Activated naive CD8-positive, alpha-beta T cell treated with anti-CD3 and anti-CD28 coated beads, Interleukin-2, amount 10 ng/mL, durations not matched to agents 7 days and 5 days (primary cell): ENCODE measurements at regions not wholly inside any gene's neighbourhood (a gene's known extent, or its start where the extent isn't known, plus 50 kb on each side); places are given as distances from the start of the nearest gene placed in this dataset.

Source experiments
- ATAC-seq: fragments of 150-1000 bp; cut with Tn5 transposase; one replicate; pipeline ENCODE4 v1.10.0; 2021; ENCODE audit warnings: low read depth, moderate library complexity
- POLR2A ChIA-PET: fragments of 350-600 bp; sonication (Branson Sonifier 250); formaldehyde crosslinking; loops from one replicate; lab custom pipeline; 2021; ENCODE audit warnings: antibody characterized with exemption; lab: Charles Lee
- DNase-seq: peaks from one replicate; pipeline ENCODE4 v3.0.0; 2021
- H3K27ac Mint-ChIP-seq: one replicate; pipeline ENCODE4 v1.8.0; 2022; ENCODE audit warnings: mild to moderate bottlenecking, mixed read lengths
- H3K27me3 Mint-ChIP-seq: one replicate; pipeline ENCODE4 v1.8.0; 2022; ENCODE audit warnings: mild to moderate bottlenecking, moderate library complexity, mixed read lengths
- H3K36me3 Mint-ChIP-seq: one replicate; pipeline ENCODE4 v1.8.0; 2021; ENCODE audit warnings: mild to moderate bottlenecking, mixed read lengths
- H3K4me1 Mint-ChIP-seq: one replicate; pipeline ENCODE4 v1.8.0; 2021; ENCODE audit warnings: mixed read lengths
- H3K4me3 Mint-ChIP-seq: one replicate; pipeline ENCODE4 v1.8.0; 2022; ENCODE audit warnings: mild to moderate bottlenecking, moderate library complexity, mixed read lengths
- H3K9me3 Mint-ChIP-seq: one replicate; pipeline ENCODE4 v1.8.0; 2021; ENCODE audit warnings: mixed read lengths

DNA sequence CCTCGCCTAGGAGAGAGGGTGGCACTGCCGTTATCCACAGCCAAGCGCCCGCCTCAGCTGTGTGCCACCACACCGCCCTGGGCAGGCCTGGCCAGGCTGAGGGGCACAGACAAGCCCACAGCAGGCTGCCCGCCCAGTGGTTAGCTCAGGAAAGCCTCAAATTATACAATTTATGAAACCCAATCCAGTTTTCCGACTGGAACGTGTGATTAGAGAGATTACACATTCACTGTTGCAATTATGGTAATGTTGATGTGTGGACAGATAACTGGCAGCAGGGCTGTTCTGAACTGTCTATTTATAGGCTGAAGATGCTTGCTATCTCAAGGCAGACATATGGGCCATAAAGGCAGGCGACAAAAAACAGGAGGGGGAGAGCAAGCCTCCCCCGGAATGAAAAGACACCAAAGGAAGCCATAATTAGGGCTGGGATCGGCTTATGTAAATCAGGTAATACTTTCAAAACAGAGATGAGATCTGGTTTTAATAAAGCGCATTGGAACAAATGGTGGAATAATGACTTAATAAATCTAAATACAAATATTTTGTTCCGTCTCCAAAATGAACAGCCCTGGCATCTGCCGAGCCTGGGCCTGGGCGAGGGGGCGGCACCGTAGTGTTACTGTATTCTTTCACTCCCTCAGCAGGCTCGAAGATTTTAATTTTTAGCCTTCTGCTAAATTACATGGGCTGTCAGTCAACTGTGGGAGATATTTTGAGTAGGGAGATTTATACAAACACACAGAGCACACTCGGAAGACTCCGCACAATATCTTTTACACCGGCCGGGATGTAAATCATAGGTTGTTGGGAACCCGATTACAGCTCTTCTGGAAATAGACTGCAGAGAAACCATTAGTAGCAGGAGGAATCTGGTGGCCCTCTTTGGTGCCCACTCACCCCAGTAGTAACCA, 103.1 kb upstream of the TLE3 start:
- POLR2A ChIA-PET: no interaction called here
- Mint-ChIP-seq H3K36me3 (no peaks in the 10 kb centered on the region), H3K4me1 (no peaks in the 10 kb centered on the region), H3K27ac (no peak overlapping the region), H3K4me3 (no peak overlapping the region), H3K9me3 (no peaks in the 10 kb centered on the region), H3K27me3 (peaks cover 10% of the 10 kb centered on the region)
- no peak for DNase-seq
- no peak for ATAC-seq

DNA sequence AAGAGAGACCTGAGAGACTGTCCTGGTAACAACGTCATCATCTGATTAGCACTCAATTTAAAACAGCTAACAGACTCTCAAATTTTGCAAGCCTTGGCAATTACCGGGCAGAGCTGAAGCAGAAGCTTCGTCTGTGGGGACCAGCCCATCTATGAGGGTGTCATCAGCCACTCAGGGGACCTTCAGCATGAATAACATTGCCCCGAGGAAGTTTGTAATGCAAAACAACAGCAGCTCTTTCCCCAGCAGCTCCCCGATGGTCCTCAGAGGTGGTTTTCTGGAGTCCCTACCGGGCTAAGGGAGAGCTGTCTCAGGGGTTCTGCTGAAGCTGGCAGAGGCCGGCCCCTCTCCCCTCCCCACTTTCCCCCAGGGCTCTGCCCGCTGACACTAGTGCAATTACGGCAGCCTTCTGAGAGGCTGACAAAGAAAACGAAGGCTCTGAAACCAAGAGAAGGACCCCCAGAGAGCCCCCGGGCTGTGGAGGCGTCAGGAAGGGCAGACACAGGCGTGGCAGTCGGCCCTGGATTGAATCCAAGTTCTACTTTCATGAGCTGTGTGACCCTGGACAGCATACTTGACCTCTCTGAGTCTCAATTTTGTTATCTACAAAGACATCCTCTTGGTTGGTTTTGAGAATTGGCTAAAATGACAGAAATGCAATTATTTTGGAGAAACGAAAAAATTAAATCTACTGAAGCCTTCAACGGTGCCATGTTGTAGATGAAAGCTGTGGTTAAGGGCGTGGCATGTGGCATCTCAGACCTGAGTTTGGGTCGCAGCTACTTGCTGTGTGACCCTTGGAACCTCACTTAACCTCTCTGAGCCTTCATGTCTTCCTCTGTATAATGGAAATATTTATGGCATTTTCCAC, 102.1 kb upstream of the TLE3 start:
- Mint-ChIP-seq H3K9me3 (no peaks in the 10 kb centered on the region), H3K36me3 (no peaks in the 10 kb centered on the region), H3K27ac (no peak overlapping the region), H3K4me3 (no peak overlapping the region), H3K4me1 (no peaks in the 10 kb centered on the region), H3K27me3 (peaks cover 7% of the 10 kb centered on the region)
- POLR2A ChIA-PET: no interaction called here
- no peak for DNase-seq
- ATAC-seq: no peak

DNA sequence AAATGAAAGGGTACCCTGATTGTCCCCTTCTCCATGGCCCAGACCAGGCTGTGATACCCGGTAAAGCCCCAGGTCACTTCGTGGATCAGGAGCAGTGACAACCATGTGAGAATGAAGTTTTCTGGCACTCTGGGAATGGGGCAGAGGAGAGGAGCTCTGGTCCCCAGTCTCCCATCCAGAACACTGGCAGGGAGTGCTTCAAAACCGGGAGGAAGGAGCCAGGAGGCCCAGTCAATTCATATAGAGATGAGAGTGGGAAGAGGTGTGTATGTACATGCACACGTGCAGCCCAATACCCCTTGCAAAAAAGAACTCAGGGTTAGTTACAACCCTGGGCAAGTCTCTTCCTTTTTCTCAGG, 101.4 kb upstream of the TLE3 start:
- POLR2A ChIA-PET: no interaction called here
- no peak for ATAC-seq
- no peaks in the 10 kb centered on the region for H3K36me3 Mint-ChIP-seq
- H3K27me3 Mint-ChIP-seq: peaks cover 5% of the 10 kb centered on the region
- no peak overlapping the region for H3K4me3 Mint-ChIP-seq
- no peaks in the 10 kb centered on the region for H3K9me3 Mint-ChIP-seq
- H3K4me1 Mint-ChIP-seq: no peaks in the 10 kb centered on the region
- no peak for DNase-seq
- no peak overlapping the region for H3K27ac Mint-ChIP-seq

DNA sequence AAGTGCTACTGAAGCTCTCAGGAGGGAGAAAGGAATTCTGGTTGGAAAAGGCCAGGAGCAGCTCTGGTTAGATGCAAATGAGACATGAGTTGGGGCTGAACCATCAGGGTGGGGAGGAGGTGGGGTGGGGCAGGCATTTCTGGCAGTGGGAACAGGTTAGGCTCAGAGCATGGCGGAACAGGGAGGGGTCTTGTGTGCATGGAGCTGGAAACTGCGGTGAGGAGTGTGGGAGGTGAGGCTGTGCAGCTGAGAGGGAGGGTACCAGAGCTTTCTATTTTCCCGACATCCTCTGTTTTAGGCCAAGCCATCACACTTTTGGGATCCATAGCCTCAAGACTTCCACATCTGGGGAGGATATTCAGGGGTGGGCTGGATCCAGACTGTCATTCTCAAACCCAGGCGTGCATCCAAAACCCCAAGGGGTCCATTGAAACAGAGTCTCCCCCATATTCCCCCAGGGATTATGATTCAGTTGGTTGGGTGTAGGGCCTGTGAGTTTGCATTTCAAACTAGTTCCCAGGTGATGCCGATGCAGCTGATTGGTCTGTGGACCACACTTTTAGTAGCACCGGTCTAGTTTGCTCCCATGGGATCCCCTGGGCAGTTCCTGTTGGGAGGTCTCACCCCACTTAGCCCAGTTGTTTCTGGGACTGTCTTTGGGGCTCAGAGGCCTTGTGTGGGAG, 100.9 kb upstream of the TLE3 start:
- no peaks in the 10 kb centered on the region for H3K4me1 Mint-ChIP-seq
- no peaks in the 10 kb centered on the region for H3K9me3 Mint-ChIP-seq
- no peak overlapping the region for H3K27ac Mint-ChIP-seq
- H3K4me3 Mint-ChIP-seq: no peak overlapping the region
- ATAC-seq: no peak
- POLR2A ChIA-PET: no interaction called here
- H3K27me3 Mint-ChIP-seq: peaks cover 5% of the 10 kb centered on the region
- DNase-seq: no peak
- no peaks in the 10 kb centered on the region for H3K36me3 Mint-ChIP-seq

DNA sequence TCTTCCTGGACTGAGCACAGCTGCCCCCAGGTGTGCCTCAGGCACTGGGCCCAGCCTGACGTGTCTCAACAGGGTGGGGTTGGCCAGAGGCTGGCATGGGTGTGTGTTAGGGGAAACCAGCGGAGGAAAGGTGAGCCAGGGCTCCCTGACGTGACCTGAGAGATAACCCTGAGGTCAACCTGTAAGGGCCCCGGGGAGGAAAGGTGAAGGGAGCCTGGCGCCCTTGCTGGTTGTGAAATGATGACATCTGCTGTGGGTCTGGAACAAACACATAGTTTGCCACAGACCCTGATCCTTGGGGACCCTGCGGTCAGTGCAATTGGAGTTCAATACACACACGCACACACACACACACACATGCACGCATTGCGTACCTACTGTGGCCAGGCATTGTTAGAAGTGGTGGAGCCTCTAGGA, 100.2 kb upstream of the TLE3 start:
- no peak overlapping the region for H3K4me3 Mint-ChIP-seq
- H3K4me1 Mint-ChIP-seq: no peaks in the 10 kb centered on the region
- no peaks in the 10 kb centered on the region for H3K9me3 Mint-ChIP-seq
- H3K36me3 Mint-ChIP-seq: no peaks in the 10 kb centered on the region
- no peak for DNase-seq
- POLR2A ChIA-PET: no interaction called here
- no peak overlapping the region for H3K27ac Mint-ChIP-seq
- H3K27me3 Mint-ChIP-seq: peaks cover 7% of the 10 kb centered on the region
- ATAC-seq: no peak

DNA sequence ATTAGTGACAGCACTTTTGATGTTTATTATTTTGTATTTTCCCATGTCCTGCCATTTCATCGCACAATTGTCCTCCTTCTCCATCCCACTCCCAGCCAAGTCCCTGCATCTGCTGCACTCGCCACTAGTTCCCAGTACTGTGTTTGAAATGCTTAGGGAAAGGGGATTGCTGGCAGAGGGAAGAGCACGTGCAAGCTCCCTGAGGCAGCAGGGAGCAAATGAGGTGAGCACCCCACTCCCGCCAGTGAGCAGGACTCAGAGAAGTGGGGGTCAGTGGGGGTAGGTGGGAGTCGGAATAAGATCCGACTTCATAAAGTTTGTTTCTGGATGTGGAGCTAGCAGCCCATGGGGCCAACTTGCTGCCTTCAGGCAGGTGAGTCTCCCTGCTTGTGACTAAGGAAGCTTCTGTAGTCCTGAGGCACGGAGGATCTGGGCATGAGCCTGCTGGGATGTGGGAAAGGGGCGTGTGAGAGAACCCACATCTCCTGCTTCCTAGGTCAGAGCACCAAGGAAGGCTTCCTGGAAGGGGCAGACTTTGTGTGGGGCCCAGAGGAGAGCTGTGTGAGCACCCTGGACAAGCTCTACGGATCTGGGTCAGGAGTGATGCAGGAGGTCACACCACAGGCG, 99.7 kb upstream of the TLE3 start:
- DNase-seq (no peak), ATAC-seq (no peak)
- Mint-ChIP-seq H3K4me3 (no peak overlapping the region), H3K27ac (no peak overlapping the region), H3K4me1 (no peaks in the 10 kb centered on the region), H3K36me3 (no peaks in the 10 kb centered on the region), H3K9me3 (no peaks in the 10 kb centered on the region), H3K27me3 (peaks cover 5% of the 10 kb centered on the region)
- POLR2A ChIA-PET: no interaction called here

DNA sequence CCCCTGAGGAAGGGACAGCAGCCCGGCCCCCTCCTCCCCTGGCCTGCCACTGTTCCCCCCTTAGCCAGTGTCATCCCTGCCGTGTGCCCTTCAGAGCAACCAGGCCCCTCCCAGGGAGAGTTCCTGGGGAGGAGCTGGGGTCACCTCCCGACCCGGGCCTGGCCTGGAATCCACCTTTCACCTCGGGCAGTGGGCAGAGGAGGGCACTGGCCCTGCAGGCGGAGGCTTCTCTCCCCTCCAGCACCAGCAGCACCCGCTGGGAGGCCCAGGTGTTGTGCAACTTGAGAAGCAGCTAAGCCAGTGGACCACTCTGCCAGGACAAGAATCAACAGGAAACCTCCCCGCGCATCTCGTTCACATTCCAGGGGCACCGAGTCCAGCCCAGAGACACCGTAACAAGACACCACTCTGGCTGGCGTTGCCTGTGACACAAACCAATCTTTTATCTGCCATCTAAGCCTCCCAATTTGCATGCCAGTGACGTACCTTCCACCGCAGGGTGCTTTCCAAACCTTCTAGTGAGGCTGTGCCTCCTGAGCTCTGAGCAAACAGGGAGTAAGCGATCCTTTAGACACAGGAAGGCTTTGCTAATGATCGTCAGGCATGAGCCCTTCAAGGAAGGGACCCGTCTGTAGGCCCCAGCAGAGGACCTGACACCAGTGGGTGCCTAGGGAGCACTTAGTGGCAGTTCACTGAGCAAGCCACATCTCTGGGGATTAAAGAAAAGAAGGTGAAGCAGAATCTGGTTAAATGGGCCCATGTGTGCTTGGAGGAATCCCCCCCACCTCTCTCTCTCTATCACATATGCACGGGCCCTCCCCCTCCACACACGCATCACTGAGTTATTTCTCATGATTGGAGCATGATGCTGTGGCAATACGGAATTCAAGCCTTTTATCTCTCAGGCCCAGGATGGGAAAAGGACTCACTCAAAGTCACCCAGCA, 98.9 kb upstream of the TLE3 start:
- no peaks in the 10 kb centered on the region for H3K9me3 Mint-ChIP-seq
- H3K27ac Mint-ChIP-seq: no peak overlapping the region
- H3K27me3 Mint-ChIP-seq: peaks cover 2% of the 10 kb centered on the region
- H3K4me3 Mint-ChIP-seq: no peak overlapping the region
- H3K4me1 Mint-ChIP-seq: no peaks in the 10 kb centered on the region
- no peaks in the 10 kb centered on the region for H3K36me3 Mint-ChIP-seq
- POLR2A ChIA-PET: no interaction called here
- DNase-seq (no peak), ATAC-seq (no peak)

DNA sequence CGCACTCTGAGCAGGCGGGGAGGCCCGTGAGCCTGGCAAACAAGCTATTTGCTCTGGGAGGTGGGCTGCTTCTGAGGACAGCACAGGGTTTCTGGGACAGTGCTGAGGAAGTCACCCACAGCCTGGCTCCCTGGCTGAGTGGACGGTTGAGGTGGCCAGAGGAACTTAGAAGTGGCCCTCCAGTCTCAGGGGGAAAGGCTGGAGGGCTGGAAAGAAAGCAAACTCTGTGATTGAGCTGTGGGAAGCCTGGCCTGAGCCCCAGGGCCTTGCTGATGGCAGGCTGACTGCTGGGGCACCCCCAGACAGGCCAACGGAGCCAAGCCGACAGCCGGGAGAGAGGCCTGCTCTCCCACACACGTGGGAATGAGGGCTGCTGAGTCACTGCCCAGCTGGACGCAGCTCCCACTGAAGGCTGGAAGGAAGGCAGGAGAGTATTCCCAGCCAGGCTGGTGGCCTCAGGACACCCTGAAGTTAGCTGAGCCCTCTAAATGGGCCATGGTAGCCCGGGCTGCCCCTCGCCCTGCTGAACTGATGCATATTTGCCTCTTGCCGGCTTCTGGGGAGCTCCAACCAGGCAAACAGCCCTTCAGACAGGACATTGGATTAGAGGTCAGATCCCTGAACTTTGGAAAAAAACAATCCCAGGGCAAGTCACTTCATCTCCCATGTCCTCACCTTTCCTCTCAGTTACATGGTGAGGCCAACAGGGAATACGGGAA, 98.0 kb upstream of the TLE3 start:
- ATAC-seq (no peak), DNase-seq (no peak)
- POLR2A ChIA-PET: no interaction called here
- Mint-ChIP-seq H3K9me3 (no peaks in the 10 kb centered on the region), H3K4me3 (no peak overlapping the region), H3K27ac (no peak overlapping the region), H3K4me1 (no peaks in the 10 kb centered on the region), H3K36me3 (no peaks in the 10 kb centered on the region), H3K27me3 (peaks cover 2% of the 10 kb centered on the region)

DNA sequence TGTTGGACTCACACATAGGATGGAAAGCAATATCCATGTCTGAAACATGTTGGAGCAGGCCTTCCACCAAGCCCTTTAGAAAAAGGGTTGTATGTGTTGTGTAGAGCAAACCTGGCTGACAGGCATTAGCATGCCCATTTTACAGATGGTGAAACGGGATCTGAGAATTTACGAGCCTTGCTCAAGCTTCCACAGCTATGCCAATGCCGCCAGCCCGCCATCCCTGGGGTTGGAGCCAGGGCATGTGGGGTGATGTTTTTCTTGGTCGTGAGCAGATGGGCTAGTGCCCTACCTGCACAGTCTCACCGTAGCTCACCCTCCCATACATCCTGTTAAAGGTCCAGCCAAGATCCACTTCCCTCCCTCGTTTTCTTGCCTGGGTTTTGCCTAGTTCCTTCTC, 97.5 kb upstream of the TLE3 start:
- no peak overlapping the region for H3K4me3 Mint-ChIP-seq
- no peaks in the 10 kb centered on the region for H3K36me3 Mint-ChIP-seq
- peaks cover 2% of the 10 kb centered on the region for H3K27me3 Mint-ChIP-seq
- POLR2A ChIA-PET: no interaction called here
- no peak for DNase-seq
- no peaks in the 10 kb centered on the region for H3K4me1 Mint-ChIP-seq
- H3K27ac Mint-ChIP-seq: no peak overlapping the region
- no peak for ATAC-seq
- no peaks in the 10 kb centered on the region for H3K9me3 Mint-ChIP-seq

DNA sequence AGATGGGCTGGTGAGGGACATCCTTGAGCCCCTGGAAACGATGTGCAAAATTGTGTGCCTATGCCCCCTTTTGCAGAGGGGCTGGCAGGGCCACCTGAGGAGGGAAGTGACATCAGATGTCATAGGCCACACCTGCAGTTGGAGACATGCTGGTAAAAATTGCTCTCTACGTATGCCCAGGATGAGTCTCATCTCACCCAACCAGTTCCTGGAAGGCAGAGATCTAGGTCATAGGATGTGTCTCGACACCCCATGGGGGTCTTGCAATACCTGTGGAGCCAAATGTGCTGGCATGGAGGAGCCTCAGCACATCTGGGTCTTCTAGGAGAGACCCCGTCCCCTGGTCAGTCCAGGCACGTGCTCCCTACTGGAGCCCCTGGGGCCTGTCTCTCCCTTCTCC, 96.5 kb upstream of the TLE3 start:
- H3K27ac Mint-ChIP-seq: no peak overlapping the region
- H3K4me1 Mint-ChIP-seq: no peaks in the 10 kb centered on the region
- H3K9me3 Mint-ChIP-seq: no peaks in the 10 kb centered on the region
- ATAC-seq: no peak
- peaks cover 2% of the 10 kb centered on the region for H3K27me3 Mint-ChIP-seq
- H3K4me3 Mint-ChIP-seq: no peak overlapping the region
- H3K36me3 Mint-ChIP-seq: no peaks in the 10 kb centered on the region
- no peak for DNase-seq
- POLR2A ChIA-PET: no interaction called here

DNA sequence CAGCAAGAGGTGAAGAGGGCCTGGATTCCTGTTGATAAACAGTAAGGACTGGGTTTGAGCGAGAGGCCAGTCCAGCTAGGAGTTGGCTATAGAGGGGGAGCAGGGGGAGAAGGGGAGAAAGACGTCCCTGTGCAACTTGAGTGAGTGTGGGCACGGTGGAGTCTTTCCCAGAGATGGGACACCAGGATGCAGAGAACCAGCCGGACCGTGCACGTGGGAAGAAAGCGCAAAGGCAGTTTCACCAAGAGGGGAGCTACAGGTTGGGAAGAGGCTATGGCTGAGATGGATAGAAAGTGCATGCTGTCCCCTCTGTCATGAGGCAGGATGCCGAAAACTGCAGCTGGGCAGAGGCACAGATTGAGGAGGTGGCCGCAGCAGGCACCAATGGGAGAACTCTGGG, 96.0 kb upstream of the TLE3 start:
- POLR2A ChIA-PET: no interaction called here
- peaks cover 6% of the 10 kb centered on the region for H3K27me3 Mint-ChIP-seq
- H3K9me3 Mint-ChIP-seq: peaks cover 2% of the 10 kb centered on the region
- H3K4me1 Mint-ChIP-seq: no peaks in the 10 kb centered on the region
- H3K36me3 Mint-ChIP-seq: no peaks in the 10 kb centered on the region
- no peak for ATAC-seq
- no peak overlapping the region for H3K27ac Mint-ChIP-seq
- H3K4me3 Mint-ChIP-seq: no peak overlapping the region
- no peak for DNase-seq

DNA sequence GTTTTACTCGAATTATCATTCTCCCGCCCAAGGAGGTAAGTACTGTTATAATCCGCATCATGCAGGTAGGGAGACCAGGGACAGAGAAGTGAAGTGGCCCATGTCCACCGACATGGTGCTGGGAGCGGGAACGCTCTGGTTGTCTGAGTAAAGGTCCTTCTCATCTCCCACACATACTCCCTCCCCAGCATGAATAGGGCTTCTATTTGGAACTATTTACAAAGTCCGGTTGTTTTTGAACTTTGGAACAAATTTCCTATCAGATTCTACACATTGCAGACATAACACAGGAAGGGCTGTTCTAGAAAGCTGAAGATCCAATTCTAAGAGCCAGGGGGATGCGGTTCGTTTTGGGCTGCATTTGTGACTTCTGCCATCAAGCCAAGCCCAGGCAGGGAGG, 94.8 kb upstream of the TLE3 start:
- no peak overlapping the region for H3K27ac Mint-ChIP-seq
- no peak for ATAC-seq
- H3K36me3 Mint-ChIP-seq: no peaks in the 10 kb centered on the region
- peaks cover 8% of the 10 kb centered on the region for H3K27me3 Mint-ChIP-seq
- H3K4me3 Mint-ChIP-seq: no peak overlapping the region
- H3K9me3 Mint-ChIP-seq: peaks cover 2% of the 10 kb centered on the region
- no peak for DNase-seq
- no peaks in the 10 kb centered on the region for H3K4me1 Mint-ChIP-seq
- POLR2A ChIA-PET: no interaction called here
